GM10248 (cell line): ENCODE measurements at regions not wholly inside any gene's neighbourhood (a gene's known extent, or its start where the extent isn't known, plus 50 kb on each side); places are given as distances from the start of the nearest gene placed in this dataset.

ENCODE experiments used
- CTCF ChIA-PET: fragments of 300-600 bp; sonication (Branson Sonifier 250); formaldehyde crosslinking; extraction: SDS; loops from one replicate; lab custom pipeline; 2021; ENCODE audit warnings: antibody characterized with exemption; lab: Yijun Ruan, JAX
- POLR2A ChIA-PET: fragments of 350-650 bp; sonication (Branson Sonifier 250); formaldehyde crosslinking; extraction: SDS; loops from one replicate; lab custom pipeline; 2020; ENCODE audit warnings: antibody characterized with exemption; lab: Yijun Ruan, JAX
- DNase-seq: peaks from one replicate; pipeline ENCODE4 v3.0.0; 2012; ENCODE audit errors: extremely low spot score
- TF ChIP-seq, protein P1 (sequence below): IDR thresholded peaks from 2 replicates; pipeline ENCODE4 v1.5.1; 2012; ENCODE audit warnings: mild to moderate bottlenecking, low read depth; ENCODE audit errors: extremely low read depth, missing control alignments, control extremely low read depth

DNA sequence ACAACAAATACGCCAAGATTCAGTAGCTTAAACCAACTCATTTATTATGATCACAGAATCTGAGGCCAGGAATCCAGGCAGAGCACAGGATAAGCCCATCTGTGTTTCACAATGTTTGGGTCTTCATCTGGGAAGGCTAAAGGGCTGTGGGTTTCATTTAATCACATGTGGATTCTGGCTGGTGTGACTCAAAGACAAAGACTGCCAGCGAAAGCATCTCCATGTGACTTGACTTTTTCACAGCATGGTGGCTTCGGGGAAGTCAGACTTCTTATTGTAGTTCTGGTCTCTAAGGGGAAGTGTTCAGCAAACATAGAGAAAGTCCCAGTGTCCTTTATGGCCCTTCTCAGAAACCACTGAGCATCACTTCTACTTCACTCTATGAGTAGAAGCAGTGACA lies 1014.4 kb upstream of the GOT2 start:
- TF ChIP-seq, protein P1, sequence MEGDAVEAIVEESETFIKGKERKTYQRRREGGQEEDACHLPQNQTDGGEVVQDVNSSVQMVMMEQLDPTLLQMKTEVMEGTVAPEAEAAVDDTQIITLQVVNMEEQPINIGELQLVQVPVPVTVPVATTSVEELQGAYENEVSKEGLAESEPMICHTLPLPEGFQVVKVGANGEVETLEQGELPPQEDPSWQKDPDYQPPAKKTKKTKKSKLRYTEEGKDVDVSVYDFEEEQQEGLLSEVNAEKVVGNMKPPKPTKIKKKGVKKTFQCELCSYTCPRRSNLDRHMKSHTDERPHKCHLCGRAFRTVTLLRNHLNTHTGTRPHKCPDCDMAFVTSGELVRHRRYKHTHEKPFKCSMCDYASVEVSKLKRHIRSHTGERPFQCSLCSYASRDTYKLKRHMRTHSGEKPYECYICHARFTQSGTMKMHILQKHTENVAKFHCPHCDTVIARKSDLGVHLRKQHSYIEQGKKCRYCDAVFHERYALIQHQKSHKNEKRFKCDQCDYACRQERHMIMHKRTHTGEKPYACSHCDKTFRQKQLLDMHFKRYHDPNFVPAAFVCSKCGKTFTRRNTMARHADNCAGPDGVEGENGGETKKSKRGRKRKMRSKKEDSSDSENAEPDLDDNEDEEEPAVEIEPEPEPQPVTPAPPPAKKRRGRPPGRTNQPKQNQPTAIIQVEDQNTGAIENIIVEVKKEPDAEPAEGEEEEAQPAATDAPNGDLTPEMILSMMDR: no peak
- no peak for DNase-seq
- ChIA-PET CTCF (no interaction called here), POLR2A (no interaction called here)

DNA sequence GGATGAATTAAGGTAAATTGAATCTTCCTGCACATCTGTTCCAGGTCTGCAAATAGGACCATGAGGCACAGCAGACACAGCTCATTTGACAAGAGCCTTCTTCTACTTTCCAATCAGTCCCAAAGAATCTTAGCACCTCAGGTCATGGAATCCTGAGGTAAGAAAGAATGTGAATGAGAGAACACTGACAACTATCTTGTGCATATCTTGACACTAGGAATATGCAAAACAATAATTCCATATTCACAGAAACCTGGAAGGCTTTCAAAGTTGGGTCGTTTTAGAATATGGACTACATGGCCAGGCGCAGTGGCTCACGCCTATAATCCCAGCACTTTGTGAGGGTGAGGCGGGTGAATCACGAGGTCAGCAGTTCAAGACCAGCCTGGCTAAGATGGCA lies 1009.4 kb upstream of the GOT2 start:
- POLR2A ChIA-PET: no interaction called here
- no peak for DNase-seq

DNA sequence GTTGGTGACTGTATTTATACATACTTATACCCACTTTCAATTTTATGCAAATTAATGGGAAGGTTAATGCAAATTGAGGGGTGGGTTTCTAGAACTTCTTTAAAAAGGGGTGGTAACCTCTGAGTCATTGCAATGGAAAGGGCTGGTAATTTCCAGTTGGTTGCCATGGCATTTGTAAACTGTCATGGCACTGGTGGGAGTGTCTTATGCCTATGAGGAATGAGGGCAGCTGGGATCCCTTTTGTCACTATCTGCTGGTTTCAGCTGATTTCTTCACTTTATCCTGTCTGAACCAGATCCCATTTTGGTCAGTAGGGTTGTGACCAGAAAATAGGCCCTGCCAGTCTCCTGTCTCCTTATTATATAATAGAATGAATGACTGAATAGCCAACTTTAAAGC lies 1006.7 kb upstream of the GOT2 start:
- no peak for DNase-seq
- CTCF ChIA-PET: no interaction called here
- TF ChIP-seq, protein P1: no peak
- POLR2A ChIA-PET: no interaction called here

More for the DNA sequence above, 1009.4 kb upstream of the GOT2 start:
- TF ChIP-seq, protein P1: no peak
- CTCF ChIA-PET: no interaction called here

DNA sequence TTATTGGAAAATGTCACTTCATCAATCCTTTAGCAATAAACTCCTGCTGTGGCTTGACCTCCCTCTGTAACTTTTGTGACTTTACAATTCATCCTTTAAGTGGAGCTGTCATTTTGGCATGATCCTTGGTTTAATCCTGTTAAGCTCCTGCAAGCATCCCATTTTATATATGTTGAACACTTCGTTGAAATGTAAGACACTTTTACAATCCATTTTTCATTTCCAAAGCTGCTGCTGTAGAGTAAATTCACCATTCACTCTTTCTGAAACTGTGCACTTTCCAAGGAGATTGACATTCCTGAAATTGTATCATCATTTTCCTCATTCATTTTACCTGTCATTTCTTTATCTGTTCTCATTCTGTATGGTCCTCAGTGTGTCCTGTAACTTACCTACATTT lies 1003.2 kb upstream of the GOT2 start:
- no peak for DNase-seq
- ChIA-PET CTCF (no interaction called here), POLR2A (no interaction called here)
- TF ChIP-seq, protein P1: no peak

DNA sequence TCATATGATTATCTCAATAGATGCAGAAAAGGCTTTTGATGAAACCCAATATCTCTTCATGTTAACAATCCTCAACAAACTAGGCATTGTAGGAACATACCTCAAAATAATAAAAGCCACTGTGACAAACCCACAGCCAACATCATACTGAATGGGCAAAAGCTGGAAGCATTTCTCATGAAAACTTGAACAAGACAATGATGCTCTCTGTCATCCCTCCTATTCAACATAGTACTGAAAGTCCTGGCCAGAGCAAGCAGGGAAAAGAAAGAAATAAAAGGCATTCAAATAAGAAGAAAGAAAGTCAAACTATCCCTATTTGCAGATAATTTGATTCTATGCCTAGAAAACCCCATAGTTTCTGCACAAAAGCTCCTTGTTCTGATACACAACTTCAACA lies 999.2 kb upstream of the GOT2 start:
- ChIA-PET CTCF (no interaction called here), POLR2A (no interaction called here)
- TF ChIP-seq, protein P1: no peak
- no peak for DNase-seq

DNA sequence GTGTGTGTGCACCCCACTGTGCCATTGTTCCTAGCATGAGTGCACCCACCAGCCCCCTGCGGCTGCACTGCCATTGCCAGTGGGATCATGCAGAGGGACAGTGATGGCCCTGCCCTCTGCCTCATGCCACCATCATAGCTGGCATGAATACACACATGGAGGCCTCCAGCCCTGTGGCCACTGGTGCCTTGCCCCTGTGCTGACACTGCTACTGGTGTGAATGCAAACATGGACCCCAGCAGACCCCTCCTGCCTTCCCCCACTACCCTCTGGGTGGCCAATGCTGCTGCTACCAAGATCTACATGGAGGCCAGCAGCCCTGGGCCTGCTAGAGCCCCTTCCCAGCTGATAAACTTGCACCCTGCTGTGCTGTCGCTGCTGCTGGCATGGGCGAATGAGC lies 995.5 kb upstream of the GOT2 start:
- CTCF ChIA-PET: interaction anchor here (0.8 kb wide), 1 partner anchor 95 kb away, joined by 3 read pairs; no protein-coding TSS in a partner anchor
- POLR2A ChIA-PET: no interaction called here

More for the DNA sequence above, 995.5 kb upstream of the GOT2 start:
- TF ChIP-seq, protein P1: no peak
- DNase-seq: no peak
